Mesodermal cell (in vitro differentiated cells): ENCODE measurements at regions not wholly inside any gene's neighbourhood (a gene's known extent, or its start where the extent isn't known, plus 50 kb on each side); places are given as distances from the start of the nearest gene placed in this dataset.

Experiments
- H3K27ac ChIP-seq: 2 replicates; pipeline ENCODE4 v1.7.0; 2013; ENCODE audit warnings: mild to moderate bottlenecking, low read depth, low read length, moderate library complexity; ENCODE audit not compliant: severe bottlenecking
- H3K36me3 ChIP-seq: 2 replicates; pipeline ENCODE4 v1.7.1; 2013; ENCODE audit warnings: mild to moderate bottlenecking, low read length, moderate library complexity; ENCODE audit not compliant: control insufficient read depth, insufficient read depth
- H3K4me1 ChIP-seq: one replicate; pipeline ENCODE4 v1.7.1; 2013; ENCODE audit warnings: mild to moderate bottlenecking, low read length; ENCODE audit not compliant: insufficient read depth, control insufficient read depth, poor library complexity, severe bottlenecking
- H3K4me3 ChIP-seq: 2 replicates; pipeline ENCODE4 v1.7.0; 2013; ENCODE audit warnings: low read length, control low read depth, mild to moderate bottlenecking; ENCODE audit not compliant: insufficient read depth, poor library complexity, severe bottlenecking; ENCODE audit errors: extremely low read depth
- H3K9me3 ChIP-seq: 2 replicates; pipeline ENCODE4 v1.7.1; 2013; ENCODE audit warnings: mild to moderate bottlenecking, low read length, moderate library complexity; ENCODE audit not compliant: control insufficient read depth
- WGBS, 2 experiments: methylation state at CpG; one replicate each; pipeline ENCODE4 v1.1.5; 2013; ENCODE audit warnings: missing lambda C conversion rate in 2 of 2; ENCODE audit not compliant: insufficient coverage in 2 of 2; 5-methylcytosine and 5-hydroxymethylcytosine counted together

GRCh38 chr5:5018578-5018970, 121.6 kb upstream of the ADAMTS16 start:
- no peaks in the 10 kb centered on the region for H3K4me1 ChIP-seq
- 76 to 90% methylated on average over 3 to 4 of the region's 4 CpGs for whole genome bisulfite sequencing, 2 experiments
- H3K36me3 ChIP-seq: no peaks in the 10 kb centered on the region
- H3K27ac ChIP-seq: peak overlapping the region; percentile 0
- H3K4me3 ChIP-seq: no peak overlapping the region
- peaks cover 5% of the 10 kb centered on the region for H3K9me3 ChIP-seq

GRCh38 chr5:5021436-5021835, 118.7 kb upstream of the ADAMTS16 start:
- H3K9me3 ChIP-seq: peaks cover 5% of the 10 kb centered on the region
- H3K36me3 ChIP-seq: no peaks in the 10 kb centered on the region
- no peak overlapping the region for H3K27ac ChIP-seq
- H3K4me1 ChIP-seq: peaks cover 3% of the 10 kb centered on the region
- H3K4me3 ChIP-seq: no peak overlapping the region
- WGBS, 2 experiments: 83 to 87% methylated on average over 1 to 2 of the region's 5 CpGs

GRCh38 chr5:5025098-5025773, 114.9 kb upstream of the ADAMTS16 start:
- Histone ChIP-seq H3K4me3 (no peak overlapping the region), H3K36me3 (no peaks in the 10 kb centered on the region), H3K4me1 (peaks cover 3% of the 10 kb centered on the region), H3K9me3 (no peaks in the 10 kb centered on the region), H3K27ac (no peak overlapping the region)
- 86 to 93% methylated on average over 11 of the region's 14 CpGs for WGBS, 2 experiments

- Histone ChIP-seq H3K9me3 (no peaks in the 10 kb centered on the region), H3K4me1 (peaks cover 3% of the 10 kb centered on the region), H3K36me3 (no peaks in the 10 kb centered on the region), H3K27ac (no peak overlapping the region), H3K4me3 (no peak overlapping the region)
- 88 to 95% methylated on average over 10 to 13 of the region's 16 CpGs for WGBS, 2 experiments
Observed at GRCh38 chr5:5025774-5026408, 114.2 kb upstream of the ADAMTS16 start.

- no peaks in the 10 kb centered on the region for H3K36me3 ChIP-seq
- 91 to 100% methylated on average over 1 to 3 of the region's 4 CpGs for WGBS, 2 experiments
- H3K4me3 ChIP-seq: no peak overlapping the region
- H3K4me1 ChIP-seq: peaks cover 3% of the 10 kb centered on the region
- no peak overlapping the region for H3K27ac ChIP-seq
- no peaks in the 10 kb centered on the region for H3K9me3 ChIP-seq
Observed at GRCh38 chr5:5026409-5026785, 113.7 kb upstream of the ADAMTS16 start.

GRCh38 chr5:5031665-5032064, 108.5 kb upstream of the ADAMTS16 start:
- 80 to 86% methylated on average over 1 of the region's 6 CpGs for WGBS, 2 experiments
- Histone ChIP-seq H3K4me3 (no peak overlapping the region), H3K27ac (no peak overlapping the region), H3K36me3 (no peaks in the 10 kb centered on the region), H3K9me3 (no peaks in the 10 kb centered on the region), H3K4me1 (no peaks in the 10 kb centered on the region)

GRCh38 chr5:5037674-5038073, 102.5 kb upstream of the ADAMTS16 start:
- Histone ChIP-seq H3K4me1 (no peaks in the 10 kb centered on the region), H3K9me3 (no peaks in the 10 kb centered on the region), H3K4me3 (no peak overlapping the region), H3K27ac (no peak overlapping the region), H3K36me3 (no peaks in the 10 kb centered on the region)
- no CpG with 5 or more reads among the region's 1 CpG for WGBS, 2 experiments

GRCh38 chr5:5039918-5040317, 100.2 kb upstream of the ADAMTS16 start:
- H3K9me3 ChIP-seq: no peaks in the 10 kb centered on the region
- H3K27ac ChIP-seq: no peak overlapping the region
- no peaks in the 10 kb centered on the region for H3K4me1 ChIP-seq
- 85 to 87% methylated on average over 3 to 4 of the region's 4 CpGs for WGBS, 2 experiments
- no peaks in the 10 kb centered on the region for H3K36me3 ChIP-seq
- no peak overlapping the region for H3K4me3 ChIP-seq

GRCh38 chr5:5040712-5041111, 99.4 kb upstream of the ADAMTS16 start:
- no peak overlapping the region for H3K4me3 ChIP-seq
- H3K27ac ChIP-seq: no peak overlapping the region
- no peaks in the 10 kb centered on the region for H3K9me3 ChIP-seq
- WGBS, 2 experiments: 93 to 94% methylated on average over 3 of the region's 3 CpGs
- no peaks in the 10 kb centered on the region for H3K4me1 ChIP-seq
- H3K36me3 ChIP-seq: no peaks in the 10 kb centered on the region

- H3K36me3 ChIP-seq: no peaks in the 10 kb centered on the region
- no peaks in the 10 kb centered on the region for H3K4me1 ChIP-seq
- no peak overlapping the region for H3K4me3 ChIP-seq
- no peak overlapping the region for H3K27ac ChIP-seq
- H3K9me3 ChIP-seq: no peaks in the 10 kb centered on the region
Observed at GRCh38 chr5:5042806-5043205, 97.3 kb upstream of the ADAMTS16 start.

GRCh38 chr5:5043346-5043745, 96.8 kb upstream of the ADAMTS16 start:
- H3K4me1 ChIP-seq: no peaks in the 10 kb centered on the region
- no peak overlapping the region for H3K27ac ChIP-seq
- H3K4me3 ChIP-seq: no peak overlapping the region
- no peaks in the 10 kb centered on the region for H3K36me3 ChIP-seq
- 100% methylated on average over 1 of the region's 2 CpGs; no CpG with 5 or more reads in 1 of the 2 experiments for WGBS, 2 experiments
- no peaks in the 10 kb centered on the region for H3K9me3 ChIP-seq
